ENCODE measurements at regions not wholly inside any gene's neighbourhood (a gene's known extent, or its start where the extent isn't known, plus 50 kb on each side); places are given as distances from the start of the nearest gene placed in this dataset.

DNA sequence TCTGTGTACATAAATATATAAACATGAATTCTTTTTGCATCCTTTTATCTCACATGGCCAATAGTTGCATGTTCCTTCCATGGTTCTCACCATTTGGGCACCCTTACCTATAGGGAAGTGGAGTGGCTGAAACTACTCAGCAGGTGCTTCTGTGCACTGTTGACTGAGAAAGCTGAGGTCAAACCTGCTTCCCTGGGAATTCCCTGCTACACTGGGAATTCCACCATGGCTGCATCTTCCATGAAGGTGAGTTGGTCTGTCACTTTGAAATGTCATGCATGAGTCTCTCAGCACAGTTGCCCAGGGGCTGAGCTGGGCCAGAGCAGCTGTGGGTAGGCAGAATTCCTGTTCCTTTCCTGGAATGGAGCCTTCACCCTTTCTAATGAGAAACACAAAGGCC is 193.8 kb upstream of the PRSS16 start:
- DNase-seq: no peak

DNA sequence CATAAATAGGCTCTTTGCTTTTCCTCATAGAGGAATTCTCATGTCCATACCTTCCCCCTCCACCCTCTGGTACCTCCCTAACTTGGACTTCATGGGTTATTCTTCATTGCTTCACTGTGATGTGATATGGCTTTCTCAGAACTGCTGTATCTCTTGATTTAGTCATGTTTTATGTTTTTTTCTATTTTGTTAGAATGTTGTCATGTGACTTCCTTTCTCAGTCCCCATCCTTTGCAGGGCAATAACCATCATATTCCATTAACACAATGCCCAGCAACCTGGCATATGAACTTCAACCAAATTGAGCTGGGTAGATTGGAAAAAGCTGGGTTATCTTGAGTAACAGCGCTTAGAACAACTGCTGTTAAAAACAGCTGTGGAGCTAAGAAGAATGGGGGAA is 190.9 kb upstream of the PRSS16 start:
- no peak for DNase-seq

DNA sequence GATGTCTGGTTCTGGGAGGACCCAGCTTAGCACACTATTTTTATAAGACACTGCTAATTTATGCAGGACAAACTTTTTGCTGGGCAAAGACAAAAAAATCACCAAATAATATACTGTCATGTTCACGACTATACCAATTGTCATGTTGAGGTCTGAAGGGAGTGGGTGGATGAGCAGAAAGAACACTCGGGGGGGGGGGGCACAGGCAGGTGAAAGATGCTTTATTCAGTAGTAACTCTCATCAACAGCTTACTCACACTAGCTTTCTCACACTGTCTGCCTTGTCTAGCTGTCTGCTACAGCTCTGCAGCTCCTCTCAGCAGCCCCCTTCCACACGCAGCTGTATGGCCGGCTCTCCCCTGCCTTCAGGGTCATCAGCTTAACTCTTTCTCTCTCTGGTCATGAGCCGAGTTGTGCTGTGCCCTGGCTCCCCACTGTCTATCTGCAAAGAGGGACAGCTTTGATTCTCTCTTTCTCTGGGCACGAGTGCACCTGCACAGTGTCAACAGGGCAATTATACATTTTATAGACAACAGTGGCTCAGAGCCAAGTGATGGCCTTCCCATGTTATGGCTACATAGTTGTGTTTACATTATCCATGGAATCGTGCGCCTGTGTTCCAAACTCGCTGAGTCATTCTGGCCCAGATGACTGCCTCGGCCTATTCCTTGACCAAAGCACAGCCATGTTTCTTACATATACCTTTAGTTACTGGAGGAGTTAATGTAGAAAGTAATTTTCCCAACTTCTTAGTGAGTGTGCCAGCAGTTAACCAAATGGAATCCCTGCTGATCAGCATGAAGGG is 187.7 kb upstream of the PRSS16 start:
- no peak for DNase-seq

DNA sequence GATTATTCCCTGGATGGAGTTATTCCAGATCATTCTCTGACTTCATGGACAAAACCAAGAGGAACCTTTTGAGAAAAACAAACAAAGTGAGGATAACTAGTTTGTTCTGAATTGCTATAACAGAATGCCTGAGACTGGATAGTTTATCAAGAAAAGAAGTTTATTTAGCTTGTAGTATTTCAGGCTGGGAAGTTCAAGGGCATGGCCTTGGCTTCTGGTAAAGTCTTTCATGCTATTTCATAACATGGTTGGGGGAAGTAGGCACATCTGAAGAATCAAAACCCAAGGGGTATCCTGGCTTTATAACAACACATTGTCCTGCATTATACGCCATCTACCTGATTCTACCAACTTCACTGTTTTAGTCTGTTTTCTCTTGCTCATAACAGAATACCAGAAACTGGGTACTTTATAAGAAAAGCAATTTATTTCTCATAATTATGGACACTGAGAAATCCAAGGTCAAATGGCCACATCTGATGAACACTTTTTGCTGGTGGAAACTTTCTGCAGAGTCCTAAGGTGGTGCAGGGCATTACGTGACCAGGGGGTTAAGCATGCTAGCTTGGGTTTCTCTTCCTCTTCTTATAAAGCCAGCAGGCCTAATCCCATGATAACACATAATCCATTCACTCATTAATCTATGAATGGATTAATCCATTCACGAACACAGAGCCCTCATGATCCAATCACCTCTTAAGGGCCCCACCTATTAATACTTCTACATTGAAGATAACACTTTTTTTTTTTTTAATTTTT is 186.1 kb upstream of the PRSS16 start:
- DNase-seq: no peak

DNA sequence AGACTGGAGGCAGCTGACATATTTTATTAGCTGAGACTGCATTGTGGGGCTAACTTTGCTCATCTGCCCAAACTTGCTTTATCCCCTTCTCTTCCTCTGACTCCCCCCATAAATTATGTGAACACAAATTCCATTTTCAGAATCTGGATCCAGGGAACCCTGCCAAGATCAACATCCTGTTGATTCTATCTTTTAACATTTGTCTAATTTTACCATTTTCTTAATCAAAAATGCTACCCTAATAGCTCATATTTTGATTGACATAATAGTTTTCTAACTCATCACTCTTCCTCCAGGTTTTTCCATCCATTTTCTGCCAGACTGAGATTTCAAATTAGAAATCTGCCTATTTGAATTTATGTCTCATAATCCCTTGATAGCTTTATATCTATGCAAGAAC is 184.7 kb upstream of the PRSS16 start:
- peak; percentile 1 for DNase-seq

DNA sequence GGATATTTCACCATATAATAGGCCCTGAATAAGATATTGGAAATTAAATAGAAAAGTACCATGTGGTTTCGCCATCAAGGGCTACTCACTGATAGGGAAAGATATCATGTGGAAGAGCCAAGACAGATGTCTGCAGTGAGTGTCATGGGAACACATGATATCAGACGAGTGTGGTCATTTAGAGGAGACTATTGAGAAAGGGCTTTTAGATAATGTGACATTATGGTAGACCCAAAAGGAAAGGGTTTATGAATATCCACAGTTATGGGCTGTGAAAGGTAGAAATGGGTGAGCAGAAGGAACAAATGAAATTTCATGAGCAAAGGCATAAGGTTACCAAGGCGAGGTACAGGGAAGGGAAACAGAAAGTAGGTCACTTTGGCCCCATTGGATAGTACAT is 182.3 kb upstream of the PRSS16 start:
- no peak for DNase-seq

DNA sequence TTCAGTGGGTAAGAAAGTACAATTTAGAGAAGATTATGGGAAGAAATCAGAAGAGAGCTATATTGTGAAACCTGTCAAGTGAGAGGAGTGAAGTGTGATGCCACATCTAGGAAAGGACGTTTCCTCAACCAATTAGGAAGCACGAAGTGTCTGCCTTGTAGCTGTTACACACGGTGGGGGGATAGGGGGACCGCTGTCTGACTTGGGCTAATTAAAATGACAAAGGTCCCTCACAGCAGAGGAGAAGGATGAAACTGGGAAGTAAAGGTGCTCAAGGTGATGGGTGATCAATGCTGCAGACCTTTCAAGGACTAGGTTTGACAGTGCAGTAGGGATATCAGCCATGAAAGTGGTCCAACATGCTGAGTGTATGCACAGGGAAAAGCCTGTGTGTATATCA is 181.1 kb upstream of the PRSS16 start:
- no peak for DNase-seq

DNA sequence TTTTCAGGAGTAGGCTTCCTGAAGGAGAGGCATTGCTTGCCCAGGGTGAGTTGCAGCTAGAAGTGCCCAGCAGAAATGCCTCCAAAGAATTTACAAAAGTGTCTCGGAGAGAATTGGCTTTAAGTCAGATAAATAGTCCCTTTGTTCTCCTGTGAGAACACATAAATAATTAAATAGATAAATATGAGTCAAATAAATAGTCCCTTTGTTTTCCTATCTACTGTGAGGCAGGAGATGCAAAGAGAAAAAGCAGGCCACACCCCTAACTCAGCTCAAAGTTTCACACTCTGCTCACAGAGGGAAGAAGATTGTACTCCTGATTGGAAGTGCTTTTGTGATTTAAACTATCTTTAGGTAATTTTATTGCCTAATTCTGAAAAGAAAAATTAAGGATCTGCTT is 180.7 kb upstream of the PRSS16 start:
- no peak for DNase-seq

DNA sequence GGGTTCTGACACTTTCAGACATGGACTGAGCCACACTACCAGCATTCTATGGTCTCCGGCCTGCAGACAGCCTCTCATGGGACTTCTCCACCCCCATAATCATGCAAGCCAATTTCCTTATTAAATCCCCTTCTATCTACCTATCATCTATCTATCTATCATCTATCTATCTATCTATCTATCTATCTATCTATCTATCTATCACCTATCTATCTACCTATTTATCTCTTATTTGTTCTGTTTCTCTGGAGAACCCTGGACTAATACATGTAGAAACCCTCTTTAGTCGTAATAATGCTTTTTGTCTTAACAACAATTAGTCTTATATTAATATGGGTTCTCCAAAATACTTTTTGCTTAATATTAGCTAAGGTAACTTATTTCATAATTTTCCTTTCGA is 174.1 kb upstream of the PRSS16 start:
- no peak for DNase-seq

DNA sequence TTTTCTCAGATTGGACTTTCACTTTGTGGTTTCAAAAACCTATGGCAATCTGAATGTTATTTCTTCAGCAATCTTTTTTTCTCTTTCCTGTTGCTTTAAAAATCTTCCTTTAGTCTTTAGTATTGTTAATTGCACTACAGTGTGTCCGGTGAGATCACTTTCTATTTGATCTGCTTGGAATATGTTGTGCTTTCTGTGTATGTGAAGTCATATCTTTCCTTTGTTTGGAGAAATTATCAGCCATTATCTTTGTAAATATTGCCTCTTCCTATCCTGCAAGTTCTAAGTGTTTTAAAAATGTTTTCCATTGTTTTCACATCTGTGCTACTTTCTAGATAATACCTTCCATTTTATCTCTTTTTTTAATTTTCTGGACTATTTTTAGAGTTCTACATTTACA is 171.4 kb upstream of the PRSS16 start:
- DNase-seq: no peak

DNA sequence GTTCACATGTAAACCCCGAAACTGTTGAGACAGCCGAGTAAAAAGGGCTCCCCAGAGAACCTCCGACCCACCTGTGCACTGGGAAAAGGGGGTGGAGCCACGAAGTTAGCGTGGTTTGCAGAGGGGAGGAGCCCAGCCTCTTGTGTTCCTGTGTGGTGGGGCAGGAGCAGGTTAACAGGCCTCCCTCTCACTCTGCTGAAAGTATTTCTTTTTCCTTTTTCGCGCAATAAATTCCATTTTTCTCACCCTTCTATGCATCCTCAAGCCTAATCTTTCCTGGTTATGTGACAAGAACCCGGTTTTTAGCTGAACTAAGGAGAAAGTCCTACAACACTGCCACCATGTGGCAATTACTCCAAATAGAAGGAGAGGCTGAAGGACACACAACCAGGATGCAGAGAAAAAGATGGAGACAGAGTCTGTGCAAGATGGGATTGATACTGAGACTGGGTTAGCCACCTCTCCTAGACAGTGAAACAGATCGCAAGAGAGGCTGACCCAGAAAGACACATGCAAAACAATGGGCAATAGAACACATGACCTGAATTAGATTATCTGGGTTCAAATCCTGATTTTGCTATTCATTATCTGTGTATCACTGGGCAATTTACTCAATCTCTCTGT is 168.7 kb upstream of the PRSS16 start:
- DNase-seq: peak; percentile 65

DNA sequence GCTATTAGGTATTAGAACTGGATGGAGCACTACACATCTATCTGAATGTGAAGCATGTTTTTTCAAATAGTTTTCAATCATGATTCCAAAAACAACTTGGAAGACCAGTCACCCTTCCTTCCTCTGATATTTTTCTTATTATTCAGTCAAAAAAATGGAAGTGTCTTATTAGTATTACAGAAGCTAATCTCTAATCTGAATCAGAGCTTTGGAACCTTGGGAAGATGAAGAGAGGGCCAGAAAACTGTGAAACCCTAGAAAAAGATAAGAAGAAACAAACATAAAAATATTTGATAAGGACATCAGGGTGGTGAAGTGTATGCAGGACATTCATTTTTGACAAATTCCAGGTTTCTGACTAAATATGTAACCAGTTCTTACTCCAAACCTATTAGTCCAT is 166.3 kb upstream of the PRSS16 start:
- no peak for DNase-seq

DNA sequence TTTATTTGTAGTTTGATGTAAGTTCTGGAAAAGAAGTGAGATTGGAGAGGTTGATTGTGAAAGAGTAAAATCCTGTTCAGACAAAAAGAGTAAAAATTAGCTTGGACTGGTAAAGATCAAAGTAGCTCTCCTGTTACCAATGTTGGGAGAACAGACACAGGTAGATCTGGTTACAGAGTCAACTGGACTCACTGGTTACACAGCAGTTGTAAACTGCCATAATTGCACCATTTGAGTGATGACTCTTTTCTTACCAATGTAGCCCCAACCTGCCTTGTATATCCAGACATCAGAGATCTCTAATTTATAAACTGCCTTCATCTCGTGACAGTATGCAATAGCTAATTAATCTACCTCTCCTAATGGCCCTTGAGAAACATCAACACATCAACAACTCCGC is 165.6 kb upstream of the PRSS16 start:
- DNase-seq: no peak

DNA sequence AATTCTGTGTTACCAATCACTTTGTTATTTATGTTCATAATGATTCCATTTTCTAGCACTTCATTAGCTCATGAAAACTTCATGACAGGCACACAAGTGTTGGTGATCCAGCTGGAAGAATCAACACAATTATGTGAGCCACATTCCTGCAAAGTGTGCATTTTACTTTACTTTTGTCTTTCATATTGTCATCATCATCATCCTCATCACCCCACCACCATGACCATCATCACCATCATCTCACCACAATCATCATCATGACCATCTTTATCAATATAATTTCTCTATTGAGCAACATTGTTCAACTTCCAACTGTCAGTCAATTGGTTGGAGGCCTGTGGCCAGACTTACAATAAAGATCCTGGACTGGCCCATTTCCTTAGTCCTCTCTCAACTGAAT is 159.4 kb upstream of the PRSS16 start:
- DNase-seq: no peak

DNA sequence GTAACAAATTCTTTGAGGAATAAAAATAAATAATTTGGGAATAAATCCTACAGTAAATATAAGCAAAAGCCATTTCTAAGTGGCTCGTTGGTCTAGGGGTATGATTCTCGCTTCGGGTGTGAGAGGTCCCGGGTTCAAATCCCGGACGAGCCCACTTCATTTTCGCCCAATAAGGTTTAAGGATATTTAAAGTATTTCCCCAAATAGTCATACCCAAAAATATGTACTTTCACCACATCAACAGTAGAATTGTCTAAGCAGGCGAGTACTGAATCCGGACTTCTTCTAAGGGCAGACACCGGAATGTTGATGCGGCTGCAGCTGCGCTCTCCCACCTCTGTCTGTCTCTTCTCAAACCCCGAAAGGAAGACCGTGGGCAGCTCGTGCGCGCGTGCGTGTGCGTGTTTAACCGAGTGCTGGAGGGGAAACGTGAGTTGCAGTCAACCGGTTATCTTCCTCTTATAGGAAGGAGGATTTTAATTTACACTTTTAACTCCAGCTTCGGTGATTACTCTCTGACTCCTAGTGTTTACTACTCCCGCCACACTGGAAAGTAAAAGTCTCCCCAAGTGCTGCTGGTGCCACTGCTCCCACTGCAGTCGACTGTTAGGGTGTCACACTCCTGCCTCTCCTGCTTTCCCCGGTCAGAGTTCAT is 155.7 kb upstream of the PRSS16 start:
- DNase-seq: peak; percentile 93

DNA sequence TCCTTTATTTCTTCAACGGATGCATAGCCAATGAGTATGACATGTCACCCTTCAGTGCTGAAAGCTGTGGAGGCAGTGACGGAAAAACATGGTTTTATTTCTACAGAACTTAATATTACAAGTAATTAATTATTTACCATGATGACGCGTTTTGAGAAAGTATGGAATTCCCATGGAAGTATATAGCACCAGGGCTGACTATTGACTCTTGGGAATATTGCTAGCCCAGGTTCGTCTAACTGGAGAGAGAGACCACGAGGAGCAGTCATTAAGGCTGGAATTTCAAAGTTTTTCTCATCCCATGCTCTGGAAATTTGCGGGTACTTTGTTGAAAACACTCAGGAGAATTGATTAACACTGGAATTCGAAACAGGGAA is 155.2 kb upstream of the PRSS16 start:
- no peak for DNase-seq

DNA sequence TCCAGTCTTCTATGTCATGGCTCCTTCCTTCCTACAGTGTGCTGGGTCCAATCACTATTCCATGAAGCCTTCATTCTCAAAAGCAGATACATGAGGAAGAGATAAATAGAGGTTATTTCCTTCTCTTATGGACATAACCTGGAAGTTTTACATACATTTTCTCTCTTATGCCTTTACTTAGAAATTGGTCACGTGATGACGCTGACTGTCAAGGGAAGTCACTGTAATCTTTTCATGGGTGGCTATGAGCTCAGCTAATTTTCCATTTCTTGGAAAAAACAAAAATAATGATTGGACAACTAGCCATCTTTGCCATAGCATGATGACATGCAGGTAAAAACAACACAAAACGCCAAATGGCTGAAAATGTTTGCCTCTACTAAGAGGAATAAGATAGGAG is 151.6 kb upstream of the PRSS16 start:
- DNase-seq: no peak

DNA sequence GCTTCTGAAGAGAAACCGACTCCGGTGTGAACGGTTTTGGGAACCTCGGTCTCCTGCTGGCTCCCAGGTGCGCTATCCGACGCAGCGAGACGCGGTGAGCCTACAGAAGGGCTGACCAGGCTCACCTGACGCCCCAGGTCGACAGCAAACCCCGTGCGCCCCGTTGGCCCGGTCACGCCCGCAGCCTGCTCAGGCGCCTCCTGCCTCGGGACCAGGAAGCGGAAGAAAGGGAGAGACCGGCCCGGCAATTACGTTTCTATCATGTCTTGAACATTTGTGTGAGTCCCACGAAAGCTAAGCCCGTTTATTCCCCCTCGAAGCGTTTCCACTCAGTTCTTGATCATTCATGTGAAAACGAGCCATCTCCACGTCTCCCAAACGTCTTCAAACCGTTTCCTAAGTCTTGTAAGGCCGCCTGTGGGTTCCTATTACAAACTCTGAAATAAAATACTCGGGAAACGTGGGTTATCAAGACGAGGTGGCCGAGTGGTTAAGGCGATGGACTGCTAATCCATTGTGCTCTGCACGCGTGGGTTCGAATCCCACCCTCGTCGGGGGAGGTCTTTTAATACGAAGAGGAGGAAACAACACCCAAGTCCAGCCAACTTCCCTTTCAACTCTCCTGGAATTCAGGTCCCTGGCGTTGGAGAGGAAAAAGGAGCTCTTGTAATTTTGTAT is 150.5 kb upstream of the PRSS16 start:
- DNase-seq: peak; percentile 72

DNA sequence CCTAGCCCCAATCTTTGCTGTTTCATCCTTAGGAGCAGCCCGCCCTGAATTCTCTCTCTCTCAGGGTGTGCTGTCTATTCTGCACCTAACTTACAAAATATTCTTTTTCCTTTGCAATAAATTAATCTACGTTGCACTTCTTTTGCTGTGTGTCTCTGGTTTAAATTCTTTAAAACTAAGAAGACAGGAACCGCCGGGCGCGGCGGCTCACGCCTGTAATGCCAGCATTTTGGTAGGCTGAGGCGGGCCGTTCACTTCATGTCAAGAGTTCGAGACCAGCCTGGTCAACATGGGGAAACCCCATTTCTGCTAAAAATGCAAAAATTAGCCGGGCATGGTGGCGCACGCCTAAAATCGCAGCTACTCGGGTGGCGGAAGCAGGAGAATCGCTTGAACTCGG is 148.5 kb upstream of the PRSS16 start:
- no peak for DNase-seq

DNA sequence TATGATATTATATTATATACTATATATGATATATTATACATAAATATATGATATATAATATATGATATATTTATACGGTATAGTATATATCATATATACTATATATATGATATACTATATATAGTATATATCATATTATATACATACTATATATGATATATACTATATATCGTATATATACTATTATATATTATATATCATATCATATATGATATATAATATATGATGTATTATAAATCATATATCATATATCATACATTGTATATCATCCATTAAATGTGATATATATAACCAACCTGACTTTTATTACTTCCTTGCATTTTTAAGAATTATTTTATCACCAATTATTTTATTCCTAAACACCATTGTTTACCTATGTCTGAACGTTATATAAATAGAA is 146.6 kb upstream of the PRSS16 start:
- DNase-seq: no peak

DNA sequence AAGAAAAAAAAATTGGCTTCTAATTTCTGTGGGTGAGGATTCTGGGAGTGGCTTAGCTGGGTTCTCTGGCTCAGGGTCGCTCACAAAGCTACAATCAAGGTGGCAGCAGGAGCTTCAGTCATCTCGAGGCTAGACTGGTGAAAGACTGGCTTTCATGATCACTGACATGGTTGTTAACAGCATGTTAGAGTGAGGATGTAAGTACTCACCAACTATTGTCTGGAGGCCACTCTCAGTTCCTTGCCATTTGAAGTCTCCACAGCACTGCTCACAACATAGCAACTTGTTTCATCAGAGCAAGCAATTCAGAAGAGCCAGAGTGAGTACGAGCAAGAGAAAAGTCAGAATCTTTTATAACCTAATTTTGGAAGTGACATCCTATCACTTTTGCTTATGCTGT is 145.7 kb upstream of the PRSS16 start:
- DNase-seq: no peak

DNA sequence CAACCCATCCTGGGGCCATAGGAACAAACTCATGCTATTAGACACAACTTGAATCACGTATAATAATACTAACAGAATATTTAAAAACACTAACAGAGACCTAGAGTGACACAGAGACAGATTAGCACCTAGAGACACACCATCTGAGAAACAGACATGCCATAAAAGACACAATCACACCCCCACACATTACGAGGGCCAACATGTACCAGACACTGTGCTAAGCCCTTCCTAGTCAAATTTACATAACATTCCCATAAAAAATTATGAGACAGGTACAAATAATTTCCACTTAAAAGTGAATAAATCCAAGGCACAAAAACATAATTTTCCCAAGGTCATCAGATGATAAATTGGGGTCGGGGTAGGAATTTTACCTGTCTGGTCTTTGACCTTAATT is 141.1 kb upstream of the PRSS16 start:
- no peak for DNase-seq

DNA sequence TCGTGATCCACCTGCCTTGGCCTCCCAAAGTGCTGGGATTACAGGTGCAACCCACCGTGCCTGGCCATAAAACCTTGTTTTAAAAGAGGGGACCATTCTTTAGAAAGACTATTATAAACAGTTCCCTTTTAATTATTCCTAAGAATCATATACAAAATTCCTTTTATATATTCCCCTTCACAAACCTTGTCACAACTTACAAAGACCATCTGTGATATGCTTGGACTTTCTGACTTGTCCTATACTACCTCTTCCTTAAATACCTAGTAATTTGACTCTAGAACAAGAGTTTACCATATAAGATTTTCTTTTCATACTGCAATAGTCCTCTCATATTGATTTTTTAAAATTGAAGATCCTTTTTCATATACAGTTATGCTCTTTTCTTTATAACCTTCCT is 135.8 kb upstream of the PRSS16 start:
- no peak for DNase-seq

Measured in fibroblast of skin of back (primary cell).